GM19324 (cell line): ENCODE measurements at regions not wholly inside any gene's neighbourhood (a gene's known extent, or its start where the extent isn't known, plus 50 kb on each side); places are given as distances from the start of the nearest gene placed in this dataset.

Experiments
- ATAC-seq: cut with Tn5 transposase; IDR thresholded peaks from one replicate; pipeline ENCODE4 v1.9.1; 2021; ENCODE audit warnings: mild to moderate bottlenecking, moderate library complexity; ENCODE audit not compliant: unreplicated experiment, low FRiP score

DNA sequence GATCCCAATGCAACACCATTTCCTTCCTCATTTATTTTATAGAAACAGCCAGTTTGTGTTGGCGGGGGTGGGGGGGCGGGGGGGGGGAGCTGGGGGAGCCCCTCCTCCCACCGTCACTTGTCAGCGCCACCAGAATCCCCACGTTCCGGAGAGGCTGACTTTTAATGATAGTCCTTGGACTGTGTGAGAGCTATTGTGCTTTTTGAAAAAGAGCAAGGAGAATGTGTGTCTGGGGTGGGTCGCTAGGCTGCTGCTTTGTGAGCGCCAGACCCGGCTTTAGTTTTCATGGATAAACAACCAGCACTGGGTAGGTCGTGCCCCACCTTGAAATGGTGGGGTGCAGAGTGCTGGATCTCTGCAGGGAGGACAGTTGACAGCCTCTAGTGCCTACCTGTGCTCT lies 135.0 kb upstream of the ONECUT1 start:
- ATAC-seq = no peak

DNA sequence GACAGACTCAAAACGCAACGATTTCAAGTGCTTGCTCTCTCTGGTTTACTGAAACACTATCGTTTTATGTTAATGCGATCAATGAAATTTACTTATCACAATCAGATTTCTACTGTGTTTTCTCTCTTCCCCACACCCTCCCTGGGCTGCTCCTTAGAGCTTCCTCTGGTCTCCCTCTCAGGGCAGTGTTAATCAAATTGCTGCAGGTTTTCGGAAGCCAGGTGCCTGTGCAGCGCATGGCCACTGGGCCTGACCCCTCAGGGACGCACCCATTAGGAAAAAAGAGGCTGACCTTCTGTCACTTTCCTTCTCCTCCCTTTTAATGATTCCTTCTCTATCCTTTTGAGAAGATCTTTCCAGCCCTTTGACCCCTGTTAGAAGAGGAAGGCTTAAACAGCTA lies 134.5 kb upstream of the ONECUT1 start:
- ATAC-seq = no peak

DNA sequence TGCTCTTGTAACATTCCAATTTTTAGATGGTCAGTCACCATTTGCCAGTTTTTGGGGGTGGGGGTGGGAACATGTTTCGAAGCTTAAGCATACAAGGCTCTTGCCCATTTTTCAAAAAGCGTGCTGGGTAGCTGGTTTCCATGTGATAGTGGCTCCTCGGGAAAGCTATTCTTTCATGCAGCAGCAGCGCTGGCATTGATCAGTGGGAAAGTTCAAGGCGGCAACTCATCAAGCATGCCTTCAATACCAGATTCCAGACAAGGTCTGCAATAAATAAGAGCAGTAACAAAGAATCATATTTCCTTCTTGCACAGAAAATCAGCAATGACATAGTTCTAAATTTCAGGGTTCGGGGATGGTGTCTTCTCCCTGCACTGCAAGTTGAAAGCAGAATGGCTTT lies 133.5 kb upstream of the ONECUT1 start:
- no peak for ATAC-seq

DNA sequence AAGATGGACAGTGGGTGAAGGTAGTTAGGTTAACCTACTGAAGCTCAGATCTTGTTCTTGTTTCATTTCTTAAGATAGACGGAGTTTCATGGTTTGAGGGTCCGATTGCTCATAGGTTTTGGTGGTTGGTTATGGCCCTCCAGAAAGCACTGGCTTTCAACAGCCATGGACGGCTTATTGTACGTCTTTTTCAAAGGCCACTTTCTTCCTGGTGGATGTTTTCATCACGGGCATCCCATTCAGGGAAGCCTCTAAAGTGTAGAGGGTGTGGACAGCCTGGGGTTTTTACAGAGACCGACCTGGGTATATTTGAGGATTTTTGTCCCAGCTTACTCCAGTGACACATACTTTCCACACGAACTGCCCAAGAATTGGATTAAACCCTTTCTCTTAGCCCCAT lies 132.7 kb upstream of the ONECUT1 start:
- ATAC-seq = no peak

- ATAC-seq = no peak
Measured at GRCh38 chr15:52912172-52912571, 122.0 kb upstream of the ONECUT1 start.

- no peak for ATAC-seq
Measured at GRCh38 chr15:52893338-52893737, 103.2 kb upstream of the ONECUT1 start.

DNA sequence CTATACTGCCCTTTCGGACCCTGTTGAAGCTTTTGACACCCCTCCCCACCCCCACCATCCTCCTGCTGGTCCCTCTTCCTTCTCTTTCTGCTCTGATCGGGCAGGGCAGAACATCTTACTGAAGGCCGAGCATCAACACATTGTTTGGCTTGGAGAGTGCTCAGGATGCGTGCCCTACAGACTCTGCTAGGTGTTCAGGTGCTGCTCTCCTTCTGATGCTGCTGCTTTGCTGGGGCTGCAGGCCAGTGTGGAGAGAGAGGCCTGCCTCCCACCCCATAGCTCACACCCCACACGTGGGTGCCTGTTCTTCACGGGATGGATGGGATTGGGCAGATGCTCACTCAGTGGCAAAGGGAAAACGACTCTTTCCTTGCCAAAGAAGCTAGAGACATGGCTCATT lies 89.8 kb upstream of the ONECUT1 start:
- no peak for ATAC-seq

- no peak for ATAC-seq
Measured at GRCh38 chr15:52879145-52879544, 89.0 kb upstream of the ONECUT1 start.

DNA sequence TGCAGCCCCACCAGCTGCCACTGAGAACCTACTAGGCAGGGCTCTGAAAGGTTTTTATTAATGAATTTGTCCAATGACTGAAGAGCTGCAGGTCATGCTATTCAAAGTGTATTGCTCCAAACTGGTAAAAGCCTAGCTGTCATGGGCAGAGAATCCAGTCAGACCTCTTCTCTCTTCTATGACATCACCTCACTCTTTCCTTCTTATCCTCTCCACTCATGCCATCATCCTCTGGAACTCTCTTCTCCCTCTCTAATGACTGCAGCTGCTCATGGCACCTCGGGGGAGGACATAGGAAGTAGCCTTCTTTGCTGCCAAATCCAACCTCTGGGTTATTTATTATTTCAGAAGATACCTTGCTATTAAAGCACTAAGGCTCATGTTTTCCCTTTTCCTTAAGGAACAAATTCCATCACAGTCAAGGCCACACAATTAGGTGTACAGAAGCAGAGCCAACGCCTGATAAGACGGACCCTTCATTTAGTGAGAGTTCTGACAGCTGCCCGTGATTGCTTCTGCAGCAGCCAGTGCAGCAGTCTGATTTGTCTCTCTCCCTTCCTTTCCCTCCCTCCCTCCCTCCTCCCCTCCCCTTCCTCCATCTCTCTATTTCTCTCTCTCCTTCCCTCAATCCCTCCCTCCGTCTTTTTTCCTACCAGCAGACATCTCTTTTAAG lies 87.0 kb upstream of the ONECUT1 start:
- ATAC-seq = no peak

GRCh38 chr15:52872036-52872818 lies 82.1 kb upstream of the ONECUT1 start:
- ATAC-seq = no peak

DNA sequence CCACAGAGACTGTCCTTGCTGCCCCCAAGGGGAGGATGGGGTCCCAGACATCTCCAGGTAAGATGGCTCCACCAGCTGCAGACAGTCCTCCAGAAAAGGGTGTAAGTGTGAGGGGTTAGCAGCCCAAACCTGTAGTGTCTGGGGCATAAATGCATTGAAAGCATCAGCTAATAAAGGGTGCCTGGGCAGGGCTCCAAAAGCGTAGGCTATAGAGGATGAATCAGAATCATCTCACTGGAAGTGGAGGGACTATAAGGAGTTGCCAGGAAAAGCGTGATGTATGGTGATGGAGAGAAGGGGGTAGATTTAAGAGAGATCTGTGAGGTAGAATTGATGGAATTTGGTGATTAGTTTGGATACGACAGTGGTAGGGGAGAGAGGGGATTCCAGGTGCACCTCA lies 79.9 kb upstream of the ONECUT1 start:
- no peak for ATAC-seq

- ATAC-seq = no peak
Measured at GRCh38 chr15:52866698-52867097, 76.6 kb upstream of the ONECUT1 start.

- ATAC-seq = no peak
Measured at GRCh38 chr15:52862677-52863076, 72.5 kb upstream of the ONECUT1 start.

DNA sequence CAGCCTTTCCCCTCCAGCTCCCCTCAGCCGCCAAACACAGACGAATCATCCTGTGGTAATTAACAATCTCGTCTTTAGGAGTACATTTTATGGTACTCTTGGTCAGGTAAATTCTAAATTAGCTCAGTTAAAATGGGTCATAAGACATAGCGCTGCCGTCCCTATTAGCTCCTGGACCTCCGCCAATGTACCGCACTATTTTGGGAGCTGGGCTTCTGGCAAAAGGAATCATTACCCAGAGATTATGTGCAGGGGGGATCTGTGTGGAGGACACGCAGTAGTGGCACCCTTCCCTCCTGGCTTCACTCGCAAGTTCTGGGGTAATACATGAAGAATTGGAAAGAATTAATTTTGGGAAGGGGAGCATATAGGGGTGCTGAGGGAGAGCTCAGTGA lies 68.6 kb upstream of the ONECUT1 start:
- ATAC-seq = no peak

GRCh38 chr15:52857937-52858781 lies 68.0 kb upstream of the ONECUT1 start:
- ATAC-seq = no peak

GRCh38 chr15:52857471-52857870 lies 67.3 kb upstream of the ONECUT1 start:
- ATAC-seq = no peak

GRCh38 chr15:52856286-52856685 lies 66.2 kb upstream of the ONECUT1 start:
- ATAC-seq = no peak

DNA sequence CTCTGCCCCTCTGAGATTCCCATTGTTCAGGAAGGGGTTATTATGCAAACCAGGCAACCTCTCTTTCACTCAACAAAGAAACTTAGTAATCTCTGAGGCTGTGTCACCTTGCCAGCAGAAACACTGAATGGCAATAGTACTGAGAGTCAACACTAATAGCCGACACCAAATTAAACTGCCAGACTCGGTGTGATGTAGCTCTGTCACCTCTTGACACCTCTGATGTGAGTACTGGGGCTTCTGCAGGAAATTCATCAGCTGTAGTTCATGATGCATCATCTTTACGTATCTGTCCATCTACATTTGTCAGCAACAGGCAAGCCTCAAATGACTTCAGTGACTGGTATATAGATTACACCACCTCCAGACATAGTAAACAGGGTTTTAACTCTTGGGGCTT lies 65.0 kb upstream of the ONECUT1 start:
- ATAC-seq = no peak

GRCh38 chr15:52844823-52845222 lies 54.7 kb upstream of the ONECUT1 start:
- no peak for ATAC-seq
